NT2/D1 (cell line): ENCODE measurements at regions not wholly inside any gene's neighbourhood (a gene's known extent, or its start where the extent isn't known, plus 50 kb on each side); places are given as distances from the start of the nearest gene placed in this dataset.

Experiments used
- SUZ12 ChIP-seq: IDR thresholded peaks from 2 replicates; pipeline ENCODE4 v1.6.1; 2011; ENCODE audit not compliant: insufficient read length, insufficient read depth; ENCODE audit errors: extremely low read depth
- YY1 ChIP-seq: IDR thresholded peaks from 2 replicates; pipeline ENCODE4 v1.6.1; 2011; ENCODE audit not compliant: insufficient read length, insufficient read depth
- ZNF274 ChIP-seq: IDR thresholded peaks from 2 replicates; pipeline ENCODE4 v1.6.1; 2011; ENCODE audit warnings: mild to moderate bottlenecking, low read depth, low read length

- TF ChIP-seq SUZ12 (no peak), ZNF274 (no peak), YY1 (no peak)
These were observed 196.0 kb upstream of the RBPJ start for GRCh38 chr4:26124753-26125321.
